Stimulated activated CD4-positive, alpha-beta T cell treated with anti-CD3 and anti-CD28 coated beads, Interleukin-4, amount 100 ng/mL, for 1 hour (primary cell): ENCODE measurements at regions not wholly inside any gene's neighbourhood (a gene's known extent, or its start where the extent isn't known, plus 50 kb on each side); places are given as distances from the start of the nearest gene placed in this dataset.
A peak's percentile ranks its signal among the peaks of the same experiment; 100 is the strongest.

Experiments used
- DNase-seq: peaks from one replicate; pipeline ENCODE4 v3.0.0-alpha.2; 2020

DNA sequence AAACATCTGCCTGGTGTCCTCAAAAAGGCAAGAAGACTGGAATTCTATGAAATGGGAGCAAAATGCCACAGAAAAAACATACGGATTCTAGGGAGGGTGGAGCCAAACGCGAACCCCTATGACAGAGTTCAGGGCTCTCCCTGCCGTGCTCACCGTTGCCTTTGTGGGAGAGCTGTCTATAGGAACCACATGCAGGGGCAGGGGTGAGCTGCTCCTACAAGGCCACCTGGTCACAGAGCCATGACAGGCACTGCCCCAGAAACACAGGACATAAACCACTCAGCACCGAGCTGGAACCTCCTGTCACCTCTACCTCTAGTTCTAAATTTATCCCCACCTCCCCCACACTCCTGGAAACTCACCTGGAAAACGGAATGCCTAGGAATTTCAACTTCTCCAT is 155.1 kb upstream of the ZNF32 start:
- DNase-seq = no peak

DNA sequence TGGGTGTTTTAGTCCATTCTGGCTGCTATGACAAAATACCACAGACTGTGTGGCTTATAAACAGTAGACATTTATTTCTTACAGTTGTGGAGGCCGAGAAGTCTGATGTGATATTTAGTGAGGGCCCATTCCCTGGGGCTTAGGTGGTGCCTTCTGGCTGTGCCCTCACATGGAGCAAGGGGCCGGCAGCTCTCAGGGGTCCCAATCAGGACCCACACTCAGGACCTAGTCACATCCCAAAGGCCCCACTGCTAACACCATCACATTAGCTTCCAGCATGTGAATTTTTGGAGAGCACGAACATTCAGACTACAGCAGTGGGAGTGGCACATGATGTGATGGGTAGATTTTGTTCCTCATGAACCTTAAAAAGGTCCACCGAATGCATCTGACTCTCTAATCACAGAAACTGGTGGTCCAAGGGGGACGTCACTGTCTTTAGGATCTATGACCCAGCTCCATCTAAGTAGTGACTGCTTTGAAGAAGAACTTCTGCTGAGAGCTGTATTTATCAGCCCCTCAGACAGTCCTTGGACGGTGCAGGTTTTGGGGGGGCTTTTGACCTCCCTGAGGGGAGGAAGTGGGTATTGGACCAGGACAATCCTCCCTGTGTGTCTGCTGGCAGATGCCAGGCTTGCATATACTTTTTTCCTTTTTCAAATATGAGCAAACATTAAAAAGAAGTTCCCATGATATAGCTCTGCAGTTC is 154.5 kb upstream of the ZNF32 start:
- DNase-seq = no peak

DNA sequence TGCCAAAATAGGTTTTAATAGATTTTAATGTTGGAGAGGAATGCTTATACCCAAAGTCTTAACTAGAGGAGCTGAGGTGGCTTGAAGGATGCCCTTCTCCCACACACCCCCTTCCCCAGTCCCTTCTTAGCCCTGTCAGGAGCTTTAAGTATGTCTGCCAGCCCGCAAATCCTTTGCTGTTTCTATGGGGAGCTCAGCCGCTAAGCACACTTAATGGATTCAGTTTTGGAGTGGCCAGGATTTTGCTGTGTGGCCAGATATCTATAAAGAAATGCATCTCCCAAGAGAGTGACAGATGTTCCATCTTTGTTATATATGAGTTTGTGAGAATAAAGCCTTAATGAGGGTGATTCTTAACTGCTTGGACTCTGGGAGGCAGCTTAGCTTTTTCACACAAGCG is 152.9 kb upstream of the ZNF32 start:
- no peak for DNase-seq

DNA sequence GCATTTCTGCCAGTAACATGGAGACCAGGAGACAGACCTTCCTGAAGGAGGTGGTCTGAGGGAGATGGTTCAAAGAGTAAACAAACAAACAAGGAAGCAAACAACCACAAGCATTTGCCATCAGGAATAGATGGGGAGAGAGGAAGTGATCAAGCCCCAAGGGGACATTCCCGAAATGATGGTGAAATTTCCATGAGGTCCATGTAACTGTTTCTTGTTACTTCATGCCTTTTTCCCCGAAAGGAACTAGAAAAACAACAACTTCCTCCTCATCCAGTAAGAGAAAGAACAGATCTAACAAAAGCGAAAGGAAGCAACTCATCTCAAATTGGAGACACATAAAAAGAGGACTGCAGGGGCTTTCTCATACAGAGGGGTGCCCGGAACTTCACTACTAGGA is 152.5 kb upstream of the ZNF32 start:
- no peak for DNase-seq

GRCh38 chr10:43796781-43797180 is 148.1 kb upstream of the ZNF32 start:
- no peak for DNase-seq

GRCh38 chr10:43795639-43796038 is 147.0 kb upstream of the ZNF32 start:
- no peak for DNase-seq

DNA sequence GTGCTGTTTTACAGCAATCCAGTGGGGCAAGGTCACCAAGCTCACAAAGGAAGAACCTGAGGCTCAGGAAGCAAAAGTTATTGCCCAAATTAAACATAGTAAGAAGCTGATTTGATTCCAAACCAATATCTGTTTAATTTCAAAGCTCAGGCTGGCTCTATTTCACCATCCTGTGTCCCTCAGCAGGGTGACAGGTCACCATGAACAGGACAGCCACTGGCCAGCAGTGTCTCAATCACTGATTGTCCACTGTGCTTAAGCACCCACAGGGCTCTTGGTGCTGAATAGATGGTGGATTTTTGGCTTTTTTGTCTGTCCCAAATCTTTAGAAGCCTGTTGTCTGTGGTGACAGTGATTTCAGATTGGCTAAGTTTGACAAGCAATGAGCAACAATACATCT is 146.4 kb upstream of the ZNF32 start:
- no peak for DNase-seq

GRCh38 chr10:43794181-43794815 is 145.6 kb upstream of the ZNF32 start:
- DNase-seq = no peak

DNA sequence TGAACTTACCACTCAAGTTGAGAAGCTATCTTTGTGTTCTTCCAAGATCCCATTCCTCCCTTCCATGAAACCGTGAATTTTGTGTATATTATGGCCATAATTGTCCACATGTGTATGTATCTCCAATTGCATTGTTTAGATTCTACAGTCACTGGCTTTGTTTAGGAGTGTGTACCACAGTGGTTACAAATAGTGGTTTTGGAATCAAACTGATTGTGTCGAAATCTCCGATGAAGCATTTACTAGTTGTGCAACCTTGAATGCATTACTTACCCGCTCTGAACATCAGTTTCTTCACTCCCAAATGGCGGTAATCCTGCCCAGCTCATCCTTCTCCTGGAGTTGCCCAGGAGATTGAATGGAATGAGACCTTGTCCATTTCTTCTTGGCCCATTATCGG is 145.0 kb upstream of the ZNF32 start:
- no peak for DNase-seq

DNA sequence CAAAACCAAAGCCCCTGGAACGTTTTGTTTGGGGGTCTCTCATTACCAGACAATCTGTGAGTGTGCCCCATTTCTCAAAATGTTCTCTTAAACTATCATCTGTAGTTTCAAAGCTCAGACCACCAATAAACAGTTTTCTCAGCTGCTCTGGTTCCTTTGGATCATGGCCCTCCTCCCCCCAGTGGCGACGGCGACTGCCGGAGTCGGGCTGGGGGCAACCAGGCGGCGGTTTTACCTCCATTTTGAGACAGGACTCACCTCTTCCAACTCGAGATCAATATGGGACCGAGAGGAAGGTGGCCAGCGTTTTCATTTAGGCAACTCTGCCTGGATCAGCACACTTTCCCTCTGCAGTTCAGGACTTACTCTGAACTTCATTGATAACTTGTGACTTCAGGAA is 141.5 kb upstream of the ZNF32 start:
- DNase-seq = no peak

DNA sequence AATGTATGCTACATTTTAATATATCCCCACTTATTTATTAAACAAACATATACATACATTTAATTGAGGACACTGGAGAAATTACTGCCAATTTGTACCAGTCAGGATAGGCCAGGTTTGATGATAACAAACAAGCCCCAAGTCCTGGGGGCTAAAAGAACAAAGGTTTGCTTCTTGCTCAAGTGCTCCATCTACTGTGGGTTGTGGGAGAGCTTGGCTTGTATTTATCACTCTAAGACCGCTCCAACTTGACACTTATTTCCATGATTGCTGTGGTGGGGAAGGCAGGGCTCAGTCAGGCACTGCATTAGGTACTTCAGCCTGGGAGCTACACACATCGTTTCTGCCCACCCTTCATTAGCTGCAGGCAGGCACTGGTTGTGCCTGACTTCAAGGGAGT is 136.6 kb upstream of the ZNF32 start:
- DNase-seq = no peak

DNA sequence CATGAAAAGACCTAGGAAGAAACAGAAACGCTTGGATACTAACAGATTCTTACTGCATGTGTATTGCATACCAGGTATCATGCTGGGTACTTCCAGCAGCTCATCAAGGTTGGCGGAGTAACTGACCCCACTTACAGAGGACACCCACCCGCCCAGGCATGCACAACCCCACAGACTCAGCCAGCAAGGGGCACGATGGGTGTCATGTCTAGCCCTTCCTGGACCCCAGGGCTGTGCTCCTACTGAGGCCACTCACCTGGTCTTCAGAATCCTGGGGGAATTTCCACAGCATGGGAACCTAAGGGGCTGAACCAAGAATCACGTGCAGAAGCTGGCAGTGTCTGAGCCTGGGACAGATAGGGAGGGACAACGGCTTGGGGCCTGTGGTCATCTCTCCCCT is 134.1 kb upstream of the ZNF32 start:
- DNase-seq = no peak

GRCh38 chr10:43781480-43782361 is 133.0 kb upstream of the ZNF32 start:
- DNase-seq = peak; percentile 13

GRCh38 chr10:43778571-43778970 is 129.9 kb upstream of the ZNF32 start:
- DNase-seq = no peak

DNA sequence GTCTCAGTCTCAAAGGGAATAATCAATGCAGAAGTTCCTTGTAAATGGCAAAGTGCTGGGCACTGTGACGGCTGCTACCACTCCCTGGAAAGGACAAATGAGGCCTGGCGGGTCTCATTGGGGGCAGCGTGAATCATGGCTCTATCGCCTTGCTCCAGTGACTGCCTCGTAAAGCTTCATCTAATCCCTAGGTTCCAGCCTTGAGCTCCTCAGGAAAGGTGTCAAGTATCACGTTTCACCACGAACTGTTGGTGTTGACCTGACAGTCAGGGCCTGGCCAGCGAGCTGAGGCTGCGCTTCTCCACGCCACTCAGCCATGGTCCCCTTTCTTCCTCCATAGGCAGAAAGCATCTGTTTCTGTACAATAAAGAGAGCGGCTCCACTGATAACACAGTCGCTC is 126.7 kb upstream of the ZNF32 start:
- no peak for DNase-seq

- DNase-seq = no peak
These were observed 125.6 kb upstream of the ZNF32 start for GRCh38 chr10:43774234-43774769.

DNA sequence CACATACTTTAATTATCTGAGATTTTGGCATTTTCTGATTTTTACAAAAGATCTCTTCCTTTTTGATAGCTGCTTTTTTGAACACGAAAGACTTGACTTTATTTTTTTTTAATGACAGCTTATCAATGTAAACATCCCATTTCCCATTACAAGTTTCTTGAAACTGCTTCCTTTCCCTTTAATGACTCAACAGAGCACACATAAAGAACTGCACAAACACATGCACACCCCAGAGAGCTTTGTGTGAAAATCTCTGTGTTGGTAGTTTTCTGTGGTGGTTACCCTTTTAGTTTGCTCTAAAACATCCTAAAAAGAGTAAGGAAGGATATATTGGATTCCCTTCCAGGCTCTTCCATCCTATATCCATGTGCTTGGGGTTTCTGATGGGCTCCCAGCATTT is 125.1 kb upstream of the ZNF32 start:
- no peak for DNase-seq

DNA sequence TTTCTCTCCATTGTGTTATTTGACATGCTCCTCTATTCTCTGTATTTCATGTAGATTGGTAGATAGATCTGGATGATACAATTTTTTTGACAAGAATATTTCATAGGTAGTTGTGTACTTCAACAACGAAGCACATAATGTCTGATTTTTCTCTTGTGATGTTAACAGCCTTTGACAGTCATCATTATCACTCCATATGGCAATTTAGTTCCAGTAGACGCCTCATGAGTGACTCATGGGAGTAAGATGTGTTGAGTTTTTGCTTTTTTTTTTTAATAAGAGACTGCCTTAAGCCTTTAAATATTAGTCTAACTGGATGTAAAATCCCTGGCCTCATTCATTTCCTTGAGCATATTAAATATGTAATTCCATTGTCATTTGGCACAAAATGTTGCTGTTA is 123.5 kb upstream of the ZNF32 start:
- no peak for DNase-seq

DNA sequence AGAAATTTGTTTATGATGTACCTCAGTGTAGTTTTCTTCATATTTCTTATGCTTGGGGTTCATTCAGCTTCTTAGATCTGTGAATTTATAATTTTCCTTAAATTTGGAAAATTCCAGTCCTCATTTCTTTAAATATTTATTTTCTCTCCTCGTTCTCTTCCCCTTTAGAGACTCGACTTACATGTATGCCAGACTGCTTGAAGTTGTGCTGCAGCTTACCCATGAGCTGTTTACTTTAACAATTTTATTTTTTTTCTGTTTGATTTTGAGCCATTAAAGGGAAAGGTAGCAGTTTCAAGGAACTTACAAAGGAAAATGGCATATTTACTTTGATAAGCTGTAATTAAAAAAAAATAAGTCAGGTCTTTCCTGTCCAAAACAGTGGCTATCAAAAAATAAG is 123.0 kb upstream of the ZNF32 start:
- DNase-seq = no peak

GRCh38 chr10:43765516-43765915 is 116.8 kb upstream of the ZNF32 start:
- no peak for DNase-seq

- no peak for DNase-seq
These were observed 115.2 kb upstream of the ZNF32 start for GRCh38 chr10:43763846-43764245.

- no peak for DNase-seq
These were observed 111.8 kb upstream of the ZNF32 start for GRCh38 chr10:43760514-43760913.

DNA sequence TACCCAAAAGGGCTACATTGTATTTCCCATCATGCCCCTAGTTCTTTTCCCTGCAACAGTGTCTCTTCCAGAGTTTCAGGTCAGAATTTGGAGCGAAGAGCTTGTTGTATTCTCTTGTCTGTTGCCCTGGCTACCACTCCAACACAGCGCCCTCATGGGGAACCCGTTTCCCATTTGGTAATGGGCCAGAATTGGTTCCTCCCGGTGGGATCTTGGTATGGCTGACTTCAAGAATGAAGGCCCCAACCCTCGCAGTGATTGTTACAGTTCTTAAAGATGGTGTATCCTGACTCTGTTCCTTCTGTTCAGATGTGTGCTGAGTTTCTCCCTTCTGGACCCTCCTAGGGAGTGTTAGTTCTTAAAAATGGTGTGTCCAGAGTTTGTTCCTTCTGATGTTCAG is 110.5 kb upstream of the ZNF32 start:
- no peak for DNase-seq

DNA sequence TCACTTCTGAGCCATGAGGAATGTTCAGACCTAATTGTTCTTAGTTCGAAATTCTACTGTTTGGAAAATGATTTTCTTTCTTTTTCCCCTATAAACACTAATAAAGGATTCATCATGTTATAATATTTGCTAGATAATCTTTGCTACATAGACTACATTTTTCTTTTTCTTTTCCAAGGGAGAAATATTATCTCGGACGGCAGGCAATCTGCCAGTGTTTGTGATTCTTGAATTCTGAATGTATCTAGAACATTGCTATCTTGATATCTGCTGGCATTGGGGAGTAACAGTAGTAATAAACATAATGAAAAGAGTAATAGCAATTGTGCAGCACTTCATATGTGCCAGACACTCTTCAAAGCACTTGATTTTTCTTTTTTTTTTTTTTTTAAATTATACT is 107.7 kb upstream of the ZNF32 start:
- no peak for DNase-seq
